NCI-H748 treated with DMSO at 0.1 percent for 48 hours (cell line): ENCODE measurements at regions not wholly inside any gene's neighbourhood (a gene's known extent, or its start where the extent isn't known, plus 50 kb on each side); places are given as distances from the start of the nearest gene placed in this dataset.
"Not testable (repeated sequence)": the region's sequence is repeated elsewhere in the genome, so short reads cannot be mapped to it uniquely, and the experiment has no call there.

Source experiments
- DNase-seq: peaks from one replicate; lab custom pipeline; 2025; lab: John Stamatoyannopoulos, UW

DNA sequence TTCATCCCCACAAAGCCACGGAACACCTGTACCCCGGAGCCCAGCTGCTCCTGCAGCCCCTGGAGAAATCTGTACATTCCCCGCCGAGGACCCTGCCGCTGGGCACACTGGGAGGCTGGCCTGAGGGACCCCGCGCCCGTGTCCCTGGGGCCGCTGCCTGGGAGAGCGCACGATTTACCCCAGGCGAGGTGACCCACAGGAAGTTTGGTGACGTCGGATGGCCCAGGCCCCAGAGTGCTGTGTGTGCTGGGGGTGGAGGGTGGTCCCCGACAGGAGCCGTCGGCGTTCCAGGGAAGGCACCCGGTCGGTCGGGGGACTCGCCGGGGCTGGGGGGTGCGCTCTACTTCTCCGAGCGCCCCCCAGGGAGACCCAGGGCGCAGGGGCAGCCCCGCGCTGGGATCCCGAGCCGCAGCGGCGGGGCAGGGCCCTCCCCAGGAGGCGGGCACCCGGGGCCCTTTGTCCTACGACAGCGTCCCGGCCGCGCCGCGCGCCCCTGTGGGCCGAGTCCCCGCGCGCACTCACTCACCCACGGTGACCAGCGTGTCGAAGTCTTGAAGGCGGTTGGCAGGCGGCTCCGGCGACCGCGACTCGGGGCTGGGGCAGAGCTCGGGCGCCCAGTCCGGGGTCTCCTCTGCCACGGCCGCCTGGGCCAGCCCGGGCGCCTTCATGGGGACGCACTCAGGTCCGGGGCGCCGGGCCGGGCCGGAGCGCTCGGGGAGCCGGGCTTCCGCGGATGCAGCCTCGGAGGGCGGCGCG, 206.4 kb upstream of the PRKX start:
- DNase-seq = not testable (repeated sequence)

DNA sequence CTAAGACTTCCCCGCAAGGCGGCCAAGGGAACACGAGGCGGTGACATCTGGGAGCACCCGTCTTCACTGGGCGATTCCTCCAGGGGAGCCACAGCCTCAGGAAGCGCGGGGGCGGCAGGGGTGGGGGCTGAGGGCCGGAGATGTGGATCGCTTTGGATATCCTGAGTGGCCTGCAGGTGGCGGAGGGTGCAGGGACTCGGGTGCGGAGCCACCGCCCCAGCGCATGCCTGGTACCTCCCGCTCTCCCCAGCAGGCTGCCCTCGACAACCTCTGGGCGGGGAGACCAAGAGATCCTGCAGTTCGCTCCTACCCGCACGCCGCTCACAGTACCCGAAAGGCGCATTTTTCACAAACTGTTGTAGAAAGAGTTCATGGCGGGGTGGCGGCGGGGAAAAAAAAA, 201.4 kb upstream of the PRKX start:
- not testable (repeated sequence) for DNase-seq

- DNase-seq = not testable (repeated sequence)
These were observed 200.6 kb upstream of the PRKX start for GRCh38 chrX:3914059-3914458.

DNA sequence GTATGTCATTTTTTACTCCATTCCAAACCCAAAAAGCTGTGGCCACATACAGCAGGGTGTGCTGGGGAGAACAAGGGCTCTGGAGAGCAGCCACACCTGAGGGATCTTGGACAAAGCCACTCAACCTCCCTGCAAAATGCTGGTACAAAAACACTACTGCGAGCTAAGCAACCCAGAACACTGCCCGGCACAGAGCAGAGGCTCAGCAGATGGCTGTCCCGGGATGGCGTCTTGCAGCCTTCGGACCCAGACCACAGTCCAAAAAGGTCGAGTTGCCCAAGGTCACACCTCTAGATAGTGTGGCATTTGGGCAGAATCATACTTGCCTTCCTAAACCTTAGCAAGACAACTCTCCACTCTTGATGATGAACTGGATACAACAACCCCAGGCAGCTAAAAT, 197.6 kb upstream of the PRKX start:
- not testable (repeated sequence) for DNase-seq

DNA sequence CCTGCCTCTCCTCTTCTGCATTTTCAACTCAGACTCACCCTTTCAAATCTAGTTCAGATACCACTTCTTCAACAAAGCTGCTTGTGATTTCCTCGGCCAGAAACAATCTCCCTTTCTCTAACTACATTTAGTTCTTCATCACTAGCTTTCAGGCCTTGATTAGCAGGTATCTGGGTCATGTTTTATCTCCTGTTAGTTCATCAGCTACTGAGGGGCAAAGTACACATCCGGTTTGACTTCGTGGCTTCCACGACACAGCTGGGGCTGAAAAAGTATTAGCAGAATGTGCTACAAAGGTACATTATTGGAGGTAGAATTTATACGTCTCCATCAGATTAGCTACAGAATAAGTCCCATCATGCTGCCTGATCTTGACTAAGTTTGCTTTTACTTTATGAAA, 197.2 kb upstream of the PRKX start:
- DNase-seq = not testable (repeated sequence)

GRCh38 chrX:3905522-3906258, 192.2 kb upstream of the PRKX start:
- DNase-seq = not testable (repeated sequence)

GRCh38 chrX:3902222-3902621, 188.8 kb upstream of the PRKX start:
- DNase-seq = not testable (repeated sequence)

GRCh38 chrX:3896755-3897154, 183.3 kb upstream of the PRKX start:
- not testable (repeated sequence) for DNase-seq

DNA sequence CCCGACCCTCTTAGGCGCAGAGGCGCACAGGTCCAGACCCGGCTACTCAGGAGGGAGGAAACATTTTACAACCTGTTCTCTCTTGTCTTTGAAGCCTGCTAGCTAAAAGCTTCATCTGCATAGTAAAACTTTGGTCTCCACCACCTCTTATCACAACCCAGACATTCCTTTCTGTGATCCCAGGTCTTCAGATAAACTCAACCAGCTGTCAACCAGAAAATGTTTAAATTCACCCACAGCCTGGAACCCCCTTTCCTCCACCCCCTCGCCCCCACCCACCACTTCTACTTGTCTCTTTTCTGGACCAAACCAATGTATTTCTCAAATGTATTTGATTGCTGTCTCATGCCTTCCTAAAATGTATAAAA, 169.1 kb upstream of the PRKX start:
- DNase-seq = not testable (repeated sequence)

DNA sequence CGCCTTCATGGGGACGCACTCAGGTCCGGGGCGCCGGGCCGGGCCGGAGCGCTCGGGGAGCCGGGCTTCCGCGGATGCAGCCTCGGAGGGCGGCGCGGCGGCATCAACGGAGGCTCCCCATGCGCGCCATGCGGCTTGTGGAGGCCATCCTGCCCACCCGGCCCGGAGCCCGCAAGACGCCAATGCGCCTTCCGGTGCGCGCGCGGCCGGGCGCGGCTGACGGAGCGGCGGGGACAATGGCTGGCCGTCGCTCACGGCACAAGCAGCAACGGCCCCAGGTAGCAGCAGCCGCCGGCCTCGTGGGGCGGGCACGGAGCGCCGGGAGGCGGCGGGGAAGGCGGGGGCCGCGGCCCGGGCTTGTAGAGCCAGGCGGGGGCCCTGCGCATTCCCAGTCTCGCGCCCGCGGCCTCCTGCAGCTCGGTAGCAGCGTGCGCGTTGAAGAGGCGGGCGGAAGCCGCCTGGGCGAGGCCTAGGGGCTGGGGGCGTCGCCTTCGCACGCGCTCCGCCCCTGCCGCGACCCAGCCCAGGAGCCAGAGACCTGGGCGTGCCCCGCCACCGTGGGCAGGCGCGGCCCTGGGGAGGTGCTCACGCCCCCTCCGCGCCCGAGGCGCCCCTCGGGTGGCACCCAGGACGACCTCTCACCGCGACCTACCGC, 168.6 kb upstream of the PRKX start:
- DNase-seq = not testable (repeated sequence)

DNA sequence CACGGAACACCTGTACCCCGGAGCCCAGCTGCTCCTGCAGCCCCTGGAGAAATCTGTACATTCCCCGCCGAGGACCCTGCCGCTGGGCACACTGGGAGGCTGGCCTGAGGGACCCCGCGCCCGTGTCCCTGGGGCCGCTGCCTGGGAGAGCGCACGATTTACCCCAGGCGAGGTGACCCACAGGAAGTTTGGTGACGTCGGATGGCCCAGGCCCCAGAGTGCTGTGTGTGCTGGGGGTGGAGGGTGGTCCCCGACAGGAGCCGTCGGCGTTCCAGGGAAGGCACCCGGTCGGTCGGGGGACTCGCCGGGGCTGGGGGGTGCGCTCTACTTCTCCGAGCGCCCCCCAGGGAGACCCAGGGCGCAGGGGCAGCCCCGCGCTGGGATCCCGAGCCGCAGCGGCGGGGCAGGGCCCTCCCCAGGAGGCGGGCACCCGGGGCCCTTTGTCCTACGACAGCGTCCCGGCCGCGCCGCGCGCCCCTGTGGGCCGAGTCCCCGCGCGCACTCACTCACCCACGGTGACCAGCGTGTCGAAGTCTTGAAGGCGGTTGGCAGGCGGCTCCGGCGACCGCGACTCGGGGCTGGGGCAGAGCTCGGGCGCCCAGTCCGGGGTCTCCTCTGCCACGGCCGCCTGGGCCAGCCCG, 167.9 kb upstream of the PRKX start:
- not testable (repeated sequence) for DNase-seq

DNA sequence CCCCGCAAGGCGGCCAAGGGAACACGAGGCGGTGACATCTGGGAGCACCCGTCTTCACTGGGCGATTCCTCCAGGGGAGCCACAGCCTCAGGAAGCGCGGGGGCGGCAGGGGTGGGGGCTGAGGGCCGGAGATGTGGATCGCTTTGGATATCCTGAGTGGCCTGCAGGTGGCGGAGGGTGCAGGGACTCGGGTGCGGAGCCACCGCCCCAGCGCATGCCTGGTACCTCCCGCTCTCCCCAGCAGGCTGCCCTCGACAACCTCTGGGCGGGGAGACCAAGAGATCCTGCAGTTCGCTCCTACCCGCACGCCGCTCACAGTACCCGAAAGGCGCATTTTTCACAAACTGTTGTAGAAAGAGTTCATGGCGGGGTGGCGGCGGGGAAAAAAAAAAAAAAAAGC, 162.9 kb upstream of the PRKX start:
- DNase-seq = not testable (repeated sequence)

DNA sequence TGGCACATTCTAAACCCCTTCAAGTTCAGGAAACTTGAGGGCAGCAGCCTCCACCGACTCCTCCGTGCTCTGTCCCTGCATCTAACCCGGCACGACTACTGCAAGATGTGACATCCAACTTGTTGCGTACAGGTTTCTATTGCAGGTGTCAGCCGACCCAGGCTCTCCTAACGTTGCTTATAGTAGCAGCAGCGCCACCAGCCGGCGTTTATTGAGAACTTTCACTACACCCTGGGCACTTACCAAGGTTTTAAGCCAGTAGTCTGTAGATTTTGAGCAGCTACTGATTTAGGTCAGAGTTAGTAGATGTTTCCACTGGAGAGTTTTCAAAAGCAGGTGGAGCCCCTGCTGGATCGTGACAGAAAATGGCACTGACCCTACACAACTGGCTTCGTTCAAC, 162.2 kb upstream of the PRKX start:
- DNase-seq = not testable (repeated sequence)

DNA sequence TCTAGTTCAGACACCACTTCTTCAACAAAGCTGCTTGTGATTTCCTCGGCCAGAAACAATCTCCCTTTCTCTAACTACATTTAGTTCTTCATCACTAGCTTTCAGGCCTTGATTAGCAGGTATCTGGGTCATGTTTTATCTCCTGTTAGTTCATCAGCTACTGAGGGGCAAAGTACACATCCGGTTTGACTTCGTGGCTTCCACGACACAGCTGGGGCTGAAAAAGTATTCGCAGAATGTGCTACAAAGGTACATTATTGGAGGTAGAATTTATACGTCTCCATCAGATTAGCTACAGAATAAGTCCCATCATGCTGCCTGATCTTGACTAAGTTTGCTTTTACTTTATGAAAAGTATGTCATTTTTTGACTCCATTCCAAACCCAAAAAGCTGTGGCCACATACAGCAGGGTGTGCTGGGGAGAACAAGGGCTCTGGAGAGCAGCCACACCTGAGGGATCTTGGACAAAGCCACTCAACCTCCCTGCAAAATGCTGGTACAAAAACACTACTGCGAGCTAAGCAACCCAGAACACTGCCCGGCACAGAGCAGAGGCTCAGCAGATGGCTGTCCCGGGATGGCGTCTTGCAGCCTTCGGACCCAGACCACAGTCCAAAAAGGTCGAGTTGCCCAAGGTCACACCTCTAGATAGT, 158.9 kb upstream of the PRKX start:
- not testable (repeated sequence) for DNase-seq

DNA sequence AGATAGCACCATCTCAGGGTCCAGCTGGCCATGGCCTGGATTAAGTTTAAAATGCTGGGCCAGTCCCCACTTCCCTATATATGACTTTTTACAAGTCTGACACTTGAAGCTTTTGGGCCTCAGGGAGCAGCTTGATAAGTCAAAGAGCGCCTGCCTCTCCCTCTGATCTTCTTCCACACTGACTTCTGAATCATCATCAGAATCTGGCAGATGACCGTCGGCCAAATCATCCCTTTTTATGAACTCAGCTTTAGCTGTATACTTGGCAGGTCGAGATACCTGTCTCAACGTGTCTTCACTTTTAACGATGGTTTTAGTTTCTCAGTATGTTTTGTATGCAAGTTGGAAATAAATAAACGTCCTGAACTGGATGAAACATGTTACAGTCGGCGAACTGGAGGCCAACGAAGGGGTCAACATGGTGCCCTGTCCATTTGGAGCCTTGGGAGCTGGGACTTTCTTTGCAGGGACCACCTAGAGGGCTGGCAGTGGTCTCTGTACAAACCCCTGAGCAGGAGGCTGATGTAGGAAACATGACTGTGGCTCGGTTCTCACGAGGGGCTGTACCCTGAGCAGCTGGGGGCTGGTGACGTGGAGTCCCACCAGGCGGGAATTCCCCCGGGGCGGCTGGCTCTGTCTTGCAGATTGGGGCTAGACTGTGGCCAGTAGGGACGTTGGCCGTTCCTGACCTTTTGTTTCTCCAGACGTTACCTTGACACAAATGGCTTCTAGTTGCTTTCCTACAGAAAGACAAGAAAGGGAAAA, 153.8 kb upstream of the PRKX start:
- not testable (repeated sequence) for DNase-seq

- DNase-seq = not testable (repeated sequence)
These were observed 144.9 kb upstream of the PRKX start for GRCh38 chrX:3858332-3858731.

DNA sequence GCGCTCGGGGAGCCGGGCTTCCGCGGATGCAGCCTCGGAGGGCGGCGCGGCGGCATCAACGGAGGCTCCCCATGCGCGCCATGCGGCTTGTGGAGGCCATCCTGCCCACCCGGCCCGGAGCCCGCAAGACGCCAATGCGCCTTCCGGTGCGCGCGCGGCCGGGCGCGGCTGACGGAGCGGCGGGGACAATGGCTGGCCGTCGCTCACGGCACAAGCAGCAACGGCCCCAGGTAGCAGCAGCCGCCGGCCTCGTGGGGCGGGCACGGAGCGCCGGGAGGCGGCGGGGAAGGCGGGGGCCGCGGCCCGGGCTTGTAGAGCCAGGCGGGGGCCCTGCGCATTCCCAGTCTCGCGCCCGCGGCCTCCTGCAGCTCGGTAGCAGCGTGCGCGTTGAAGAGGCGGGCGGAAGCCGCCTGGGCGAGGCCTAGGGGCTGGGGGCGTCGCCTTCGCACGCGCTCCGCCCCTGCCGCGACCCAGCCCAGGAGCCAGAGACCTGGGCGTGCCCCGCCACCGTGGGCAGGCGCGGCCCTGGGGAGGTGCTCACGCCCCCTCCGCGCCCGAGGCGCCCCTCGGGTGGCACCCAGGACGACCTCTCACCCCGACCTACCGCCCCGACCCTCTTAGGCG, 130.2 kb upstream of the PRKX start:
- DNase-seq = not testable (repeated sequence)

GRCh38 chrX:3842822-3843521, 129.5 kb upstream of the PRKX start:
- DNase-seq = not testable (repeated sequence)

DNA sequence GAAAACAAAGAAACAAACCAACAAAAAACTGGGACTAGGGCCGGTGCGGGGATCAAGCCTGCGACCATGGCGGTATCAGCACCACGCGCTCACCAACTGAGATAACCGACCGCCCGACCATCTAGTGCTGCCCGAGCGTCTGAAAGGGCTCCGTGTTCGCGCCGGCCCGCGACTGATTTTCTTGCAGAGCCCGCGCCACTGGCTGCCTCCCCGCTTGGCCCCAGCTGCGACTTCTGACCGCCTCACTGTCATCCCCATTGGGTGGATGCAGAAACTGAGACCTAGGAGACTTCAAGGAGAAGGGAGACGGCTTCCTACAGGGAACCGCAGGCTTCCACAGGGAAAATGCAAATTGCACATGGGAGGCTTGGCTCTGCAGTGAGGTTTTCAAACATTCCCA, 125.3 kb upstream of the PRKX start:
- DNase-seq = not testable (repeated sequence)
